ENCODE measurements at regions not wholly inside any gene's neighbourhood (a gene's known extent, or its start where the extent isn't known, plus 50 kb on each side); places are given as distances from the start of the nearest gene placed in this dataset.
"Not testable (repeated sequence)": the region's sequence is repeated elsewhere in the genome, so short reads cannot be mapped to it uniquely, and the experiment has no call there.

DNA sequence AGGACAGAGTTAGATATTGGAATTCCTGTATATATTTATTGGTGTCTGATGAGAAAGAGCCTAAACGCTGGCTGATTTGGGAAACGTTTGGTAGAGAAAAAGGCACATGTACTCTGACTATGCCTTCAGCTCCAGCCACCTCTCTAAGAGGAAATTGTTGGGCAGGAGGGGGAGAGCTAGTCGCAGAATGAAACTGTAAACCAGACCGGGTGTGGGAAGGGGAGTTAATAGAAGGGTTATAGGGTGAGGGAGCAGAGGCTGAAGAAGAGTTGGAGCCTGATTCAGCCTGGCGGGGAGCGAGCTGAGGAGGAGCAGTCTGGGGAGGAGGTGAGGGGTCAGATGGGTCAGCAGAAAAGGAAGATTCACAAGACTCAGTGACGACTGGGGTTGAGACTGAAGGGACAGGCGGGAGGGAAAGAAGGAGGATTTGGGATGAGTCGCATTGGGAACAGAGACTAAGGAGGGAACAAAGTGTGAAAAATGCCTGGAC, 54.2 kb upstream of the RHOU start:
- TF ChIP-seq, protein P1, sequence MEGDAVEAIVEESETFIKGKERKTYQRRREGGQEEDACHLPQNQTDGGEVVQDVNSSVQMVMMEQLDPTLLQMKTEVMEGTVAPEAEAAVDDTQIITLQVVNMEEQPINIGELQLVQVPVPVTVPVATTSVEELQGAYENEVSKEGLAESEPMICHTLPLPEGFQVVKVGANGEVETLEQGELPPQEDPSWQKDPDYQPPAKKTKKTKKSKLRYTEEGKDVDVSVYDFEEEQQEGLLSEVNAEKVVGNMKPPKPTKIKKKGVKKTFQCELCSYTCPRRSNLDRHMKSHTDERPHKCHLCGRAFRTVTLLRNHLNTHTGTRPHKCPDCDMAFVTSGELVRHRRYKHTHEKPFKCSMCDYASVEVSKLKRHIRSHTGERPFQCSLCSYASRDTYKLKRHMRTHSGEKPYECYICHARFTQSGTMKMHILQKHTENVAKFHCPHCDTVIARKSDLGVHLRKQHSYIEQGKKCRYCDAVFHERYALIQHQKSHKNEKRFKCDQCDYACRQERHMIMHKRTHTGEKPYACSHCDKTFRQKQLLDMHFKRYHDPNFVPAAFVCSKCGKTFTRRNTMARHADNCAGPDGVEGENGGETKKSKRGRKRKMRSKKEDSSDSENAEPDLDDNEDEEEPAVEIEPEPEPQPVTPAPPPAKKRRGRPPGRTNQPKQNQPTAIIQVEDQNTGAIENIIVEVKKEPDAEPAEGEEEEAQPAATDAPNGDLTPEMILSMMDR (IDR thresholded peaks at IDR 0.05 in 4 of 5, conservative IDR thresholded peaks at IDR 0.05 in 1 of 5), result not testable (repeated sequence)
- TF ChIP-seq POLR2A (IDR thresholded peaks at IDR 0.05), result not testable (repeated sequence)
